Activated CD4-positive, alpha-beta T cell treated with anti-CD3 and anti-CD28 coated beads, Interleukin-2, amount 10 ng/mL, durations not matched to agents 24 days and 14 days (primary cell): ENCODE measurements at regions not wholly inside any gene's neighbourhood (a gene's known extent, or its start where the extent isn't known, plus 50 kb on each side); places are given as distances from the start of the nearest gene placed in this dataset.
"Not testable (repeated sequence)": the region's sequence is repeated elsewhere in the genome, so short reads cannot be mapped to it uniquely, and the experiment has no call there.

Experiments
- DNase-seq: peaks from one replicate; pipeline ENCODE4 v3.0.0; 2022
- H3K27ac Mint-ChIP-seq: one replicate; pipeline ENCODE4 v1.8.0; 2022; ENCODE audit warnings: mild to moderate bottlenecking, mixed read lengths
- H3K27me3 Mint-ChIP-seq: one replicate; pipeline ENCODE4 v1.8.0; 2022; ENCODE audit warnings: mixed read lengths
- H3K36me3 Mint-ChIP-seq: one replicate; pipeline ENCODE4 v1.8.0; 2022; ENCODE audit warnings: low read depth, mild to moderate bottlenecking, mixed read lengths
- H3K4me1 Mint-ChIP-seq: one replicate; pipeline ENCODE4 v1.8.0; 2021; ENCODE audit warnings: mixed read lengths
- H3K4me3 Mint-ChIP-seq: one replicate; pipeline ENCODE4 v1.8.0; 2022; ENCODE audit warnings: mild to moderate bottlenecking, moderate library complexity, mixed read lengths
- H3K9me3 Mint-ChIP-seq: one replicate; pipeline ENCODE4 v1.8.0; 2021; ENCODE audit warnings: mixed read lengths
- intact Hi-C: fragments of 100-400 bp; cut with micrococcal nuclease; formaldehyde crosslinking; loops from one replicate; pipeline ENCODE4 v1.15.1; 2023

GRCh38 chr19:14297883-14298576 lies 83.2 kb upstream of the ADGRE5 start:
- H3K4me1 Mint-ChIP-seq, H3K36me3 Mint-ChIP-seq, H3K4me3 Mint-ChIP-seq, DNase-seq, H3K9me3 Mint-ChIP-seq, H3K27me3 Mint-ChIP-seq, intact Hi-C loops, H3K27ac Mint-ChIP-seq: not testable (repeated sequence)

- H3K27ac Mint-ChIP-seq, H3K4me3 Mint-ChIP-seq, H3K27me3 Mint-ChIP-seq, H3K9me3 Mint-ChIP-seq, H3K4me1 Mint-ChIP-seq, intact Hi-C loops, H3K36me3 Mint-ChIP-seq: not testable (repeated sequence)
- peak; percentile 74 for DNase-seq
Observed at GRCh38 chr19:14294974-14295373, 86.3 kb upstream of the ADGRE5 start.

- DNase-seq, H3K36me3 Mint-ChIP-seq, H3K27ac Mint-ChIP-seq, intact Hi-C loops, H3K4me1 Mint-ChIP-seq, H3K4me3 Mint-ChIP-seq, H3K27me3 Mint-ChIP-seq, H3K9me3 Mint-ChIP-seq: not testable (repeated sequence)
Observed at GRCh38 chr19:14293816-14294170, 87.5 kb upstream of the ADGRE5 start.

GRCh38 chr19:14293101-14293815 lies 87.3 kb upstream of the ADGRL1 start:
- H3K4me1 Mint-ChIP-seq, H3K4me3 Mint-ChIP-seq, H3K27ac Mint-ChIP-seq, H3K36me3 Mint-ChIP-seq, H3K27me3 Mint-ChIP-seq, H3K9me3 Mint-ChIP-seq, intact Hi-C loops, DNase-seq: not testable (repeated sequence)

- H3K9me3 Mint-ChIP-seq, H3K4me1 Mint-ChIP-seq, H3K27ac Mint-ChIP-seq, H3K27me3 Mint-ChIP-seq, intact Hi-C loops, H3K36me3 Mint-ChIP-seq, H3K4me3 Mint-ChIP-seq, DNase-seq: not testable (repeated sequence)
Observed at GRCh38 chr19:14289810-14290209, 83.8 kb upstream of the ADGRL1 start.

- H3K27ac Mint-ChIP-seq, DNase-seq, H3K27me3 Mint-ChIP-seq, H3K9me3 Mint-ChIP-seq, H3K36me3 Mint-ChIP-seq, H3K4me3 Mint-ChIP-seq, intact Hi-C loops: not testable (repeated sequence)
- H3K4me1 Mint-ChIP-seq, result peaks cover 10% of the 10 kb centered on the region
Observed at GRCh38 chr19:14287837-14288236, 81.9 kb upstream of the ADGRL1 start.

DNA sequence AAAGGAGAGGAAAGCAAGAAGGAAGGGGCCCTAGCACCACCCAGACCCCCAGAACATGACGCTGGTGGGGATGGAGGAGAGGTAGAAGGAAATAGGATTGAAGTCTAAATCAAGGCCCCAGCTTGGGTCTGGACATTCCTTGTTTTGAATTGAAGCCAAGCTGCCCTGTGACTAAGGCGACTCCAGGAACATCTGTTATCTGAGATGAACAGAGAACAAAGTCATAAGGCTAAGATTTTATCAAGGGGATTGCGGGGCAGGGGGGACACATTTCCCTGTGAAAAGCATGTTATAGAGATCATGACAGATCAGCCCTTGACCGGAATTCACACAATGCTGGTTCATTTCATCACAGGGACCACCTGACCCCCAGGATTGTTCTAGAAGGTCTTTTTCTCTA lies 80.6 kb upstream of the ADGRL1 start:
- H3K36me3 Mint-ChIP-seq, intact Hi-C loops, H3K27ac Mint-ChIP-seq, H3K9me3 Mint-ChIP-seq, DNase-seq, H3K4me3 Mint-ChIP-seq, H3K27me3 Mint-ChIP-seq: not testable (repeated sequence)
- peaks cover 10% of the 10 kb centered on the region for H3K4me1 Mint-ChIP-seq

DNA sequence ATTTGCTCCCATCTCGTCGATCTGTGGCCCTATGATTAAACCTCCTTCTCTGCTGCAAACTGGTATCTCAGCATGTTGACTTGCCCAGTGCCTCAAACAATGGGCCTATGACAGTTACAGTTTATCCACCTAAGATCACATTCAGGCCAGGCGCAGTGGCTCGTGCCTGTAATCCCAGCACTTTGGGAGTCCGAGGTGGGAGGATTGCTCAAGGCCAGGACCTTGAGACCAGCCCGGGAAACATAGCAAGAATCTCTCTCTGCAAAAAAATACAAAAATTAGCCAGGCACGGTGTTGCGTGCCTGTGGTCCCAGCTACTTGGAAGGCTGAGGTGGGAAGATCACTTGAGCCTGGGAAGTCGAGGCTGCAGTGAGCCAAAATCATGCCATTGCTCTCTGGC lies 79.8 kb upstream of the ADGRL1 start:
- H3K4me3 Mint-ChIP-seq, H3K27me3 Mint-ChIP-seq, H3K9me3 Mint-ChIP-seq, H3K36me3 Mint-ChIP-seq, intact Hi-C loops, DNase-seq, H3K27ac Mint-ChIP-seq: not testable (repeated sequence)
- peaks cover 10% of the 10 kb centered on the region for H3K4me1 Mint-ChIP-seq

DNA sequence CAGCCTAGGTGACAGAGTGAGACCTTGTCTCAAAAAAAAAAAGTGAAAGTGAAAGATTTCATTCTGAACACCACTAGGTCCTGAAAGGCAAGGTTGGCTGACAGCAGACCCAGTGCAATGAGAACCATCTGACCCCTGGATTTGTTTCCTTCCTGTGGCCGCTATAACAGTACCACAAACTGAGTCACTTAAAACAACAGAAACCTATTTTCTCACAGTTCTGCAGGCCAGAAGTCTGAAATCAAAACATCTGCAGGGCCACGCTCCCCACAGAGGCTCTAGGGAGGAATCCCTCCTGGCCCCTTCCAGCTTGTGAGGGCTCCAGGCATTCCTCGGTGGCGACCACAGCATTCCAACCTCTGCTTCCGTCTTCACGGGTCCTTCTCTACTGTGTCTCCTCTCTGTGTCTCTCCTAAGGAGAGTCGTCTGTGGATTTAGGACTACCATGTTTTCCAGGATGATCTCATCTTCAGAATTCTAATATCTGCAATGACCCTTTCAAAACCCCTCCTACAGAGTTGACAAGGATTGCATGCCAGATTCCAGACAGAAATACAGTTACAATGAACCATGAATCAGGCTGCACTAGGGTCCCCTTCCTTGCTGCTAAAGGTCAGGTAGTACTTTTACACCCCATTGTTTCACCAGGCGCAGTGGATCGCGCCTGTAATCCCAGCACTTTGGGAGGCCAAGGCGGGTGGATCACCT lies 78.0 kb upstream of the ADGRL1 start:
- H3K36me3 Mint-ChIP-seq, H3K27me3 Mint-ChIP-seq, intact Hi-C loops, H3K9me3 Mint-ChIP-seq: not testable (repeated sequence)
- Mint-ChIP-seq H3K27ac (peak overlapping the region; percentile 42), H3K4me3 (peak overlapping the region; percentile 3), H3K4me1 (peaks cover 10% of the 10 kb centered on the region)
- peak; percentile 74 for DNase-seq

- H3K36me3 Mint-ChIP-seq, H3K9me3 Mint-ChIP-seq, DNase-seq, H3K4me3 Mint-ChIP-seq, intact Hi-C loops, H3K27me3 Mint-ChIP-seq, H3K27ac Mint-ChIP-seq: not testable (repeated sequence)
- H3K4me1 Mint-ChIP-seq, result peaks cover 17% of the 10 kb centered on the region
Observed at GRCh38 chr19:14279270-14279669, 73.3 kb upstream of the ADGRL1 start.

GRCh38 chr19:14277608-14278007 lies 71.6 kb upstream of the ADGRL1 start:
- H3K27ac Mint-ChIP-seq, result no peak overlapping the region
- H3K36me3 Mint-ChIP-seq, result peaks cover 6% of the 10 kb centered on the region
- intact Hi-C loops, result no loop called here
- H3K4me3 Mint-ChIP-seq, result no peak overlapping the region
- peaks cover 4% of the 10 kb centered on the region for H3K27me3 Mint-ChIP-seq
- H3K4me1 Mint-ChIP-seq, result peaks cover 9% of the 10 kb centered on the region
- no peak for DNase-seq
- peaks cover 12% of the 10 kb centered on the region for H3K9me3 Mint-ChIP-seq

GRCh38 chr19:14275823-14276222 lies 69.9 kb upstream of the ADGRL1 start:
- H3K27me3 Mint-ChIP-seq, DNase-seq, H3K27ac Mint-ChIP-seq, H3K4me3 Mint-ChIP-seq, H3K36me3 Mint-ChIP-seq, H3K4me1 Mint-ChIP-seq, intact Hi-C loops: not testable (repeated sequence)
- H3K9me3 Mint-ChIP-seq, result peaks cover 12% of the 10 kb centered on the region

GRCh38 chr19:14272623-14273022 lies 66.7 kb upstream of the ADGRL1 start:
- Mint-ChIP-seq H3K27ac (no peak overlapping the region), H3K9me3 (peaks cover 12% of the 10 kb centered on the region)
- intact Hi-C loops, result no loop called here

DNA sequence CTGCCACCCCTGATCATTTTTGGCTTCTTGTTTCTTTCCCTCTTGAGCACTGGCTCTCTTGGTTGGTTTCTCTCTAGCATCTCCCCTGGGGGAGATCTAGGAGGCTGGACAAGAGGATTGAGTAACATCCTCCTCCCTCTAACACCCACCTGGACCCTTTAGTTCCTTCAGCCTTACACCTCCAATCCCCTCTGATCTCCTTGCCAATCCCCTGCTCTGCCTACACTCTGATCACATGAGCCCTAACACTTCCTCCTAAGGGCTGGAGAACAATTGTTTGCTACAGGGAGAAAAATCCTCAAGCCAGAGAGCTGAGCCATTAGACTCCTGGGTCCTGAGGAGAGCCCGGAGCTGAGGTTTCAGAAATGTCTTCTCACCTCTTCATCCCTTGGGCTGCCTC lies 65.9 kb upstream of the ADGRL1 start:
- intact Hi-C loops, result no loop called here
- Mint-ChIP-seq H3K36me3 (peaks cover 6% of the 10 kb centered on the region), H3K4me1 (peaks cover 9% of the 10 kb centered on the region), H3K9me3 (peaks cover 12% of the 10 kb centered on the region), H3K27ac (no peak overlapping the region), H3K27me3 (peaks cover 2% of the 10 kb centered on the region), H3K4me3 (no peak overlapping the region)
- no peak for DNase-seq

More at GRCh38 chr19:14272623-14273022, 66.7 kb upstream of the ADGRL1 start:
- Mint-ChIP-seq H3K4me3 (no peak overlapping the region), H3K4me1 (peaks cover 9% of the 10 kb centered on the region), H3K27me3 (peaks cover 2% of the 10 kb centered on the region), H3K36me3 (peaks cover 6% of the 10 kb centered on the region)
- DNase-seq, result no peak
